DOHH2 (cell line): ENCODE measurements at regions not wholly inside any gene's neighbourhood (a gene's known extent, or its start where the extent isn't known, plus 50 kb on each side); places are given as distances from the start of the nearest gene placed in this dataset.

ENCODE experiments used
- CTCF ChIP-seq: fragments of 200-600 bp; sonication (generic); IDR thresholded peaks from one replicate; pipeline ENCODE4 v1.5.1; 2014; ENCODE audit warnings: antibody characterized with exemption, mild to moderate bottlenecking, low read depth, low read length; ENCODE audit not compliant: poor library complexity, severe bottlenecking
- EZH2phosphoT487 ChIP-seq: fragments of 200-600 bp; sonication (generic); IDR thresholded peaks from 2 replicates; pipeline ENCODE4 v1.6.1; 2017; ENCODE audit warnings: borderline replicate concordance, mild to moderate bottlenecking, antibody characterized with exemption, low read length, moderate library complexity, mixed read lengths

DNA sequence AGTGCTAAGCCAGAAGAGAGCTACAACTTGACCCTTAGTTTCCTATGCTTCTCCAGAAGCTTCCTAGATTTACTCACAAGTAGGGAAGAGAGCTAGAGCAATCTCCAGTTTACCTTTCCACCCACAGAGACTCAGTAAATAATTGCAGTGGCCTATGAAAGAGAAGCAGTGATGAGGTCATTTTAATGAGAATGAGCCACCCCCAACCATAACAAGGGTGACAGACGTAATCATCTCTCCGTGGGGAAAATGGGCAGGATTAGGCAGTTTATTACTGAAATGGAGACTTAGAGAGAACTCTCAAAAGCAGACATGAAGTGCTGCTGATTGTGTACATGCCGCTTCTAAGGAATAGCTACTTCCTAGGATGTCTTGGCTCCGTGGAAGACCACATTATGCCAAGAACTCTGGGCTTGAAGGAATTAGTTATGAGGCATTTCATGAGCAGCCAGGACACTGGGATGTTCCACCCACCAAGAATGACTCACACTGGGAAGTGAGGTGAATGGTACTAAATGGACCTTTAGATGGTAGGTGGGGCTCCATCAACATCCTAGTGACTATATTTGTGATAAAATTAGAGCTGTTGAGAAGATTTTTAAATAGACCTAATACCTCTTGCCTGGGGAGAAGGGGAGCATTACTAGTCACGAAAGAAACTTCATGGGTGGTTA lies 160.9 kb downstream of the EDEM1 start:
- TF ChIP-seq CTCF: no peak
- TF ChIP-seq EZH2phosphoT487: no peak
